ENCODE measurements at regions not wholly inside any gene's neighbourhood (a gene's known extent, or its start where the extent isn't known, plus 50 kb on each side); places are given as distances from the start of the nearest gene placed in this dataset.

DNA sequence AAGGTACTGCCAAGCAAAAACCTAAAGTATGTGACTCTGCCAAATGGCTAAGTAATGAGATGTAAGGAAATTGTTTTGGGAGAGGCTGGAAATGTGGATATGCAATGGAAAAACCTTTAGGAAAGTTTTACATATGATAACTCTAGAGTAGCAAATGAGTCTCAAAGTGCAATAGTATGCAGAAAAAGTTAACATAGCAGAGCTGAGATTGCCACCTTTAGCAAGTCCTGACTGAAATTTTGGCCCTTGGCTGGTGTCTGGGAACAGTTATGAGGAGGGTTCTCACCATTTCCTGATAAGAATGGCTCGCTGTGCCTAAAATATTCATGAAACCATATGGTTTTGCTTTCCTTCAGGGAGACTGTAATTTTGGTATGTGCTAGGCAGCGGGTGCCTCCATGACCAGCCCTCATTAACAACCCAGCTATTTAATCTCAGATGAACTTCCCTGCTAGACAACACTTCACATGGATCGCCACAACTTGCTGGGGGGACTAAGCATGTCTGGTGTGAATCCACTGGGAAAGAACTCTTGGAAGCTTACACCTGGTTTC is 72.3 kb upstream of the ERBB4 start:
- no peak for DNase-seq (ENCODE audit: low spot score in 2 of 2, unreplicated experiment in 2 of 2)
- Mint-ChIP-seq H3K9me3 (peaks cover 14% of the 10 kb centered on the region), H3K4me3 (no peak overlapping the region), H3K36me3 (no peaks in the 10 kb centered on the region), H3K4me1 (no peaks in the 10 kb centered on the region), H3K27me3 (ENCODE audit: low read depth) (peaks cover 4% of the 10 kb centered on the region), H3K27ac (no peak overlapping the region)
- TF ChIP-seq, protein P1, sequence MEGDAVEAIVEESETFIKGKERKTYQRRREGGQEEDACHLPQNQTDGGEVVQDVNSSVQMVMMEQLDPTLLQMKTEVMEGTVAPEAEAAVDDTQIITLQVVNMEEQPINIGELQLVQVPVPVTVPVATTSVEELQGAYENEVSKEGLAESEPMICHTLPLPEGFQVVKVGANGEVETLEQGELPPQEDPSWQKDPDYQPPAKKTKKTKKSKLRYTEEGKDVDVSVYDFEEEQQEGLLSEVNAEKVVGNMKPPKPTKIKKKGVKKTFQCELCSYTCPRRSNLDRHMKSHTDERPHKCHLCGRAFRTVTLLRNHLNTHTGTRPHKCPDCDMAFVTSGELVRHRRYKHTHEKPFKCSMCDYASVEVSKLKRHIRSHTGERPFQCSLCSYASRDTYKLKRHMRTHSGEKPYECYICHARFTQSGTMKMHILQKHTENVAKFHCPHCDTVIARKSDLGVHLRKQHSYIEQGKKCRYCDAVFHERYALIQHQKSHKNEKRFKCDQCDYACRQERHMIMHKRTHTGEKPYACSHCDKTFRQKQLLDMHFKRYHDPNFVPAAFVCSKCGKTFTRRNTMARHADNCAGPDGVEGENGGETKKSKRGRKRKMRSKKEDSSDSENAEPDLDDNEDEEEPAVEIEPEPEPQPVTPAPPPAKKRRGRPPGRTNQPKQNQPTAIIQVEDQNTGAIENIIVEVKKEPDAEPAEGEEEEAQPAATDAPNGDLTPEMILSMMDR (IDR thresholded peaks at IDR 0.05; ENCODE audit: unreplicated experiment), result no peak

- H3K27ac Mint-ChIP-seq, result no peak overlapping the region
- H3K27me3 Mint-ChIP-seq (ENCODE audit: low read depth), result peaks cover 4% of the 10 kb centered on the region
- DNase-seq (ENCODE audit: low spot score in 2 of 2, unreplicated experiment in 2 of 2), result no peak
- H3K9me3 Mint-ChIP-seq, result peaks cover 14% of the 10 kb centered on the region
- H3K36me3 Mint-ChIP-seq, result no peaks in the 10 kb centered on the region
- TF ChIP-seq, protein P1 (IDR thresholded peaks at IDR 0.05; ENCODE audit: unreplicated experiment), result no peak
- H3K4me3 Mint-ChIP-seq, result no peak overlapping the region
- H3K4me1 Mint-ChIP-seq, result no peaks in the 10 kb centered on the region
Measured at GRCh38 chr2:212609479-212609878, 70.9 kb upstream of the ERBB4 start.

GRCh38 chr2:212607080-212607479 is 68.5 kb upstream of the ERBB4 start:
- Mint-ChIP-seq H3K4me3 (no peak overlapping the region), H3K4me1 (peaks cover 12% of the 10 kb centered on the region), H3K27ac (no peak overlapping the region), H3K36me3 (no peaks in the 10 kb centered on the region), H3K9me3 (peaks cover 6% of the 10 kb centered on the region), H3K27me3 (ENCODE audit: low read depth) (peaks cover 4% of the 10 kb centered on the region)
- DNase-seq (ENCODE audit: low spot score in 2 of 2, unreplicated experiment in 2 of 2), result no peak
- TF ChIP-seq, protein P1 (IDR thresholded peaks at IDR 0.05; ENCODE audit: unreplicated experiment), result no peak

GRCh38 chr2:212606232-212606631 is 67.6 kb upstream of the ERBB4 start:
- no peak overlapping the region for H3K4me3 Mint-ChIP-seq
- no peak overlapping the region for H3K27ac Mint-ChIP-seq
- H3K9me3 Mint-ChIP-seq, result no peaks in the 10 kb centered on the region
- TF ChIP-seq, protein P1 (IDR thresholded peaks at IDR 0.05; ENCODE audit: unreplicated experiment), result no peak
- DNase-seq (ENCODE audit: low spot score in 2 of 2, unreplicated experiment in 2 of 2), result no peak
- peaks cover 4% of the 10 kb centered on the region for H3K27me3 Mint-ChIP-seq (ENCODE audit: low read depth)
- peaks cover 12% of the 10 kb centered on the region for H3K4me1 Mint-ChIP-seq
- no peaks in the 10 kb centered on the region for H3K36me3 Mint-ChIP-seq

- Mint-ChIP-seq H3K4me3 (no peak overlapping the region), H3K36me3 (no peaks in the 10 kb centered on the region), H3K27me3 (ENCODE audit: low read depth) (no peaks in the 10 kb centered on the region), H3K27ac (no peak overlapping the region), H3K9me3 (no peaks in the 10 kb centered on the region), H3K4me1 (peaks cover 23% of the 10 kb centered on the region)
- TF ChIP-seq, protein P1 (IDR thresholded peaks at IDR 0.05; ENCODE audit: unreplicated experiment), result no peak
- no peak for DNase-seq (ENCODE audit: low spot score in 2 of 2, unreplicated experiment in 2 of 2)
Measured at GRCh38 chr2:212596688-212597087, 58.1 kb upstream of the ERBB4 start.

DNA sequence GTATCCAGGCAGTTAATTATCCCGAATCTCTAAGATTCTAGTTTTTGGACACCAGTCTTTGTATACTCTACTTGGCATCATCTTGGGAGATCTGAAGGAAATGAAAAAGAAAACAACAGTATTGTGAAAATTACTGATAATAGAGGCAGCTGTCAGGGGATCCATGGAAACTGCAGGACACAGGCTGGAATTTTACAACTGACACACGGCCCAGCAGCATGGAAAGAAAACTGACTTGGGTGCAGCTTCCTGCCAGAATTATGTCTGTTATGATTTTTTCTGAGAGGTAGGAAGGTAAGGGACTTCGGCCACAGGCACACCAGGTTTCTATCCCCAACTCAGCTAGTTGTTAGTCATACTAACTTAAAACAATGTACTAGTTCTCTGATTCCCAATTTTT is 57.7 kb upstream of the ERBB4 start:
- Mint-ChIP-seq H3K4me1 (peaks cover 23% of the 10 kb centered on the region), H3K27ac (no peak overlapping the region), H3K9me3 (no peaks in the 10 kb centered on the region), H3K4me3 (no peak overlapping the region), H3K36me3 (no peaks in the 10 kb centered on the region), H3K27me3 (ENCODE audit: low read depth) (no peaks in the 10 kb centered on the region)
- DNase-seq (ENCODE audit: low spot score in 2 of 2, unreplicated experiment in 2 of 2), result no peak
- TF ChIP-seq, protein P1 (IDR thresholded peaks at IDR 0.05; ENCODE audit: unreplicated experiment), result no peak
